ENCODE measurements at regions not wholly inside any gene's neighbourhood (a gene's known extent, or its start where the extent isn't known, plus 50 kb on each side); places are given as distances from the start of the nearest gene placed in this dataset.
"Not testable (repeated sequence)": the region's sequence is repeated elsewhere in the genome, so short reads cannot be mapped to it uniquely, and the experiment has no call there.

DNA sequence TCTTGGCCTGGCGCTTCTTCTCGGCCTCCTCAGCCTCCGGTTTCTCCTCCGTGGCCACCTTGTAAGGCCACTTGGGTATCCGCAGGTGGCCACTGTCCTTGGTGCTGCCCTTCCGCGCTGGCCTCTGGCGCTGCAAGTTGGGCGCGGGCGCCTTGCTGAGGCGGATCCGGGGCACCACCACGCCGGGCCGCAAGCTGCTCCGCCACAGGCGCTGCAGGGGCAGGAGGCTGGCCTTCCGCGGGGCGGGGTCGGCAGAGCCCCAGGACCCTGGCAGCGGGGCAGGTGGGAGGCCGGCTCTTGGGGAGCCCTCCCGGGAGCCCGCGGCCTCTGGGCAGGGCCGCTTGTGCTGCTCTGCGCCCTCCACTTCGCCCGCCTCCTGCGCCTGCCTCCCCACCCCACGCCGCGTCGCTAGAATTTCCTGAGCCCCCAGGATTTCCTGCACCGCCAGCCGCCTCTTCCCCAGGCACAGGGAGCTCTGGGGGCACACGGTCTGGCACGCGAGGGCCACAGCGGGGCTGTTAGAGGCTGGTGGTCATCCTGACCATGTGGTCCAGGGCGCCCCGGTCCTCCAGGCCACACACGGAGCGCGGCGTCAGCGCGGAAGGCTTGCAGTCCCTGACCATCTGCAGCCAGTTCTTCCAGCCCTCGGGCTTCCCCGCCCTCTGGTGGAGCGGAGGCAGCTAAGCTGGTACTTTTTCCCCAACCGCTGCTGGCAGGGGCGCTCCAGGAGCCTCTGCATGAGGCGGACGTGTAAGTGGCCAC is 60.1 kb upstream of the OR4C13 start:
- not testable (repeated sequence) for H4K91ac ChIP-seq (ENCODE audit: low read length); H3K36me3 ChIP-seq (ENCODE audit: control insufficient read depth in 1 of 2, insufficient read depth in 2 of 2, low read depth in 1 of 2, low read length in 2 of 2); H3K79me1 ChIP-seq (replicated peaks; ENCODE audit: low read length, poor library complexity, severe bottlenecking); H3K4me1 ChIP-seq (ENCODE audit: control insufficient read depth, insufficient read depth, low read depth, low read length); H3K27me3 ChIP-seq (ENCODE audit: control insufficient read depth in 1 of 2, insufficient read depth in 1 of 2, low read length in 2 of 2); H2AK5ac ChIP-seq (ENCODE audit: low read length, severe bottlenecking); H2BK15ac ChIP-seq (ENCODE audit: low read depth, poor library complexity, severe bottlenecking); H2BK5ac ChIP-seq (ENCODE audit: low read depth, low read length, poor library complexity, severe bottlenecking); H2AFZ ChIP-seq (ENCODE audit: low read depth, low read length); H3K18ac ChIP-seq (ENCODE audit: low read depth in 1 of 2, low read length in 2 of 2); H3K4me3 ChIP-seq (ENCODE audit: insufficient read depth in 1 of 2, low read depth in 1 of 2, low read length in 2 of 2); H2BK12ac ChIP-seq (ENCODE audit: low read length in 2 of 2); H3K14ac ChIP-seq (ENCODE audit: low read length in 2 of 2); H3K23ac ChIP-seq (ENCODE audit: low read length in 2 of 2); DNase-seq; H4K8ac ChIP-seq (ENCODE audit: low read length); H3K9ac ChIP-seq (ENCODE audit: low read length); H3K4ac ChIP-seq (ENCODE audit: low read depth in 1 of 2, low read length in 2 of 2); H3K27ac ChIP-seq (ENCODE audit: low read length, poor library complexity, severe bottlenecking); H3K4me2 ChIP-seq (ENCODE audit: low read length, poor library complexity, severe bottlenecking); H2BK120ac ChIP-seq (ENCODE audit: low read depth, low read length)
- 92% methylated on average over 56 of the region's 57 CpGs for WGBS
- peaks cover 19% of the 10 kb centered on the region for H3K9me3 ChIP-seq (ENCODE audit: control insufficient read depth, low read length)

DNA sequence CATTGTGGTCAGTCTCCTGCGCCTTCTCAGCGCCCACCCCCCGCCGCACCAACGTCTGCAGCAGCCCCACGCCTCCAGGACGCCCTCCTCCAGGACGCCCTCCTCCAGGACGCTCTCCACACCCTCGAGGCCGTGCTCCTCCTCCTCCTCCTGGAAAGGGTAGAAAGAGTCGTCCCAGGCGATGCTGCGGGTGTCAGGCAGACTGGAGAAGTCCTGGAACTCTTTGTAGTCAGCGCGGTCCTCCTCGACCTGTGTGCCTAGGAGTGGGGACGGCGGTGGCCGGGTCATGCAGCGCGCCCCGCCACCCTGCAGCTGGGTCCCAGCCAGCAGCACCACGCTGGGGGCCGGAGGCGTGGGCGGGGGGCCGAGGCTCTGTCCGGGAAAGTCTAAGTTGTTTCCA is 58.7 kb upstream of the OR4C13 start:
- H3K4me1 ChIP-seq (ENCODE audit: control insufficient read depth, insufficient read depth, low read depth, low read length): not testable (repeated sequence)
- whole genome bisulfite sequencing: 85% methylated on average over 18 of the region's 29 CpGs

More for the DNA sequence above, 58.7 kb upstream of the OR4C13 start:
- H3K27ac ChIP-seq (ENCODE audit: low read length, poor library complexity, severe bottlenecking); H3K9ac ChIP-seq (ENCODE audit: low read length); H3K79me1 ChIP-seq (replicated peaks; ENCODE audit: low read length, poor library complexity, severe bottlenecking); H2BK15ac ChIP-seq (ENCODE audit: low read depth, poor library complexity, severe bottlenecking); H3K27me3 ChIP-seq (ENCODE audit: control insufficient read depth in 1 of 2, insufficient read depth in 1 of 2, low read length in 2 of 2); H3K4ac ChIP-seq (ENCODE audit: low read depth in 1 of 2, low read length in 2 of 2); H4K91ac ChIP-seq (ENCODE audit: low read length); H2AFZ ChIP-seq (ENCODE audit: low read depth, low read length); H3K4me2 ChIP-seq (ENCODE audit: low read length, poor library complexity, severe bottlenecking); H3K18ac ChIP-seq (ENCODE audit: low read depth in 1 of 2, low read length in 2 of 2); H2BK5ac ChIP-seq (ENCODE audit: low read depth, low read length, poor library complexity, severe bottlenecking); H3K36me3 ChIP-seq (ENCODE audit: control insufficient read depth in 1 of 2, insufficient read depth in 2 of 2, low read depth in 1 of 2, low read length in 2 of 2); H2BK120ac ChIP-seq (ENCODE audit: low read depth, low read length); H3K4me3 ChIP-seq (ENCODE audit: insufficient read depth in 1 of 2, low read depth in 1 of 2, low read length in 2 of 2); H2AK5ac ChIP-seq (ENCODE audit: low read length, severe bottlenecking); DNase-seq; H3K23ac ChIP-seq (ENCODE audit: low read length in 2 of 2); H2BK12ac ChIP-seq (ENCODE audit: low read length in 2 of 2); H4K8ac ChIP-seq (ENCODE audit: low read length); H3K14ac ChIP-seq (ENCODE audit: low read length in 2 of 2): not testable (repeated sequence)
- H3K9me3 ChIP-seq (ENCODE audit: control insufficient read depth, low read length): peaks cover 30% of the 10 kb centered on the region

Measured in mesenchymal stem cell (in vitro differentiated cells and primary cell).